Fibroblast of skin of right biceps (primary cell): ENCODE measurements at regions not wholly inside any gene's neighbourhood (a gene's known extent, or its start where the extent isn't known, plus 50 kb on each side); places are given as distances from the start of the nearest gene placed in this dataset.

Source experiments
- DNase-seq: peaks from one replicate; pipeline ENCODE4 v3.0.0-alpha.2; 2013

GRCh38 chr6:18785810-18786490 is 398.8 kb downstream of the RNF144B start:
- no peak for DNase-seq

- DNase-seq, result no peak
Measured at GRCh38 chr6:18792866-18793265, 405.7 kb downstream of the RNF144B start.

GRCh38 chr6:18795726-18796125 is 408.6 kb downstream of the RNF144B start:
- DNase-seq, result no peak

- no peak for DNase-seq
Measured at GRCh38 chr6:18820725-18821124, 433.6 kb downstream of the RNF144B start.

- DNase-seq, result peak; percentile 20
Measured at GRCh38 chr6:18823782-18824386, 436.7 kb downstream of the RNF144B start.

- no peak for DNase-seq
Measured at GRCh38 chr6:18829272-18829870, 442.2 kb downstream of the RNF144B start.

- no peak for DNase-seq
Measured at GRCh38 chr6:18835976-18836375, 448.8 kb downstream of the RNF144B start.

GRCh38 chr6:18837013-18837412 is 449.9 kb downstream of the RNF144B start:
- no peak for DNase-seq

GRCh38 chr6:18842534-18842933 is 455.4 kb downstream of the RNF144B start:
- no peak for DNase-seq

GRCh38 chr6:18845896-18846295 is 458.7 kb downstream of the RNF144B start:
- DNase-seq, result no peak

- no peak for DNase-seq
Measured at GRCh38 chr6:18846327-18846726, 459.2 kb downstream of the RNF144B start.

- DNase-seq, result no peak
Measured at GRCh38 chr6:18861204-18861603, 474.1 kb downstream of the RNF144B start.

- no peak for DNase-seq
Measured at GRCh38 chr6:18883268-18883667, 496.1 kb downstream of the RNF144B start.

GRCh38 chr6:18883851-18884250 is 496.7 kb downstream of the RNF144B start:
- no peak for DNase-seq

- DNase-seq, result no peak
Measured at GRCh38 chr6:18893540-18894269, 506.6 kb downstream of the RNF144B start.

GRCh38 chr6:18897350-18897749 is 510.2 kb downstream of the RNF144B start:
- DNase-seq, result no peak

- no peak for DNase-seq
Measured at GRCh38 chr6:18904681-18905080, 517.5 kb downstream of the RNF144B start.

- no peak for DNase-seq
Measured at GRCh38 chr6:18920701-18921100, 533.6 kb downstream of the RNF144B start.

GRCh38 chr6:18931086-18931485 is 543.9 kb downstream of the RNF144B start:
- DNase-seq, result no peak

- no peak for DNase-seq
Measured at GRCh38 chr6:18958146-18958545, 571.0 kb downstream of the RNF144B start.

GRCh38 chr6:18961566-18961965 is 574.4 kb downstream of the RNF144B start:
- no peak for DNase-seq

GRCh38 chr6:18962361-18962905 is 575.3 kb downstream of the RNF144B start:
- no peak for DNase-seq

GRCh38 chr6:18963439-18963838 is 576.3 kb downstream of the RNF144B start:
- DNase-seq, result no peak
